ENCODE measurements at regions not wholly inside any gene's neighbourhood (a gene's known extent, or its start where the extent isn't known, plus 50 kb on each side); places are given as distances from the start of the nearest gene placed in this dataset.

- Histone ChIP-seq H3K9me3 (ENCODE audit: control insufficient read depth in 5 of 5, low read length in 5 of 5) (no peaks in the 10 kb centered on the region), H3K4me3 (ENCODE audit: low read depth in 1 of 5, low read length in 5 of 5) (no peak overlapping the region), H3K4me1 (ENCODE audit: control insufficient read depth in 5 of 5, insufficient read depth in 5 of 5, low read length in 5 of 5) (peaks cover 0 to 16% (median 3%) of the 10 kb centered on the region in 5 donors), H3K27ac (ENCODE audit: low read depth, low read length) (no peak overlapping the region), H3K36me3 (ENCODE audit: control insufficient read depth in 5 of 5, insufficient read depth in 5 of 5, low read length in 5 of 5) (no peaks in the 10 kb centered on the region), H3K27me3 (ENCODE audit: control insufficient read depth in 5 of 5, insufficient read depth in 4 of 5, low read length in 5 of 5) (no peaks in the 10 kb centered on the region), H3K9ac (ENCODE audit: low read length in 5 of 5) (no peak overlapping the region)
These were observed 156.0 kb upstream of the SOX4 start for GRCh38 chr6:21437581-21437980.

DNA sequence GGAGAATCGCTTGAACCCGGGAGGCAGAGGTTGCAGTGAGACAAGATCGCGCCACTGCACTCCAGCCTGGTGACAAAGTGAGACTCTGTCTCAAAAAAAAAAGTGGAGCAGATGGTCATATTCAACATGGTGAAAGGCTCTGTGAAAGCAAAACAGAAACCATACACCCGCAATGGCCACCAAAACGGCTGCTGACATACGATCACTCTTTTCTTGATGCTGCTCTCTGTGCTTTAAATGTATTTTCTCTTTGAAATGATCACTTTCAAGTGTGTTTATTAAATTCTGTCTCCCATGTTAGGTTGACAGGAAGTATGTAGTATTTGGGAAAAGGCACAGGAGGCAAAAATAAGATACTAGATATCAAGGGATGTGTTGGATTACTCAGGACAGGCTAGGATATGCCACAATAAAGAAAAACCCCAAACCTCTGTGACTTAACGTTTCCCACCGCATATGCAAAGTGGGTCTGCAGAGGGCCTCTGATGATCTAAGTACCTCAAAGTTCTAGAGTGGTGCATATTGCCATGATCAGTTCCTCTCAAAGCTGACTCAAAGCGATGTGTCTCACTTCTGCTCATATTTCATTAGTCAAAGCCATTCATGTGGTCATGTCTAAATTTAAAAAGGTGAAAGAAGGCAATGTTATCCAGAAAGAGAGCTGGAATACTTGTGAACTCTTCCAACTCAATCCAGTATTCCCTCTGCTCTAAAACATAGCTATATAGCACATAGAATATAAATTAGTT, 155.1 kb upstream of the SOX4 start:
- no peak overlapping the region for H3K4me3 ChIP-seq (ENCODE audit: low read depth in 1 of 5, low read length in 5 of 5)
- no peaks in the 10 kb centered on the region for H3K9me3 ChIP-seq (ENCODE audit: control insufficient read depth in 5 of 5, low read length in 5 of 5)
- H3K27ac ChIP-seq (ENCODE audit: low read depth, low read length): no peak overlapping the region
- no peaks in the 10 kb centered on the region for H3K27me3 ChIP-seq (ENCODE audit: control insufficient read depth in 5 of 5, insufficient read depth in 4 of 5, low read length in 5 of 5)
- peaks cover 0 to 15% (median 3%) of the 10 kb centered on the region in 5 donors for H3K4me1 ChIP-seq (ENCODE audit: control insufficient read depth in 5 of 5, insufficient read depth in 5 of 5, low read length in 5 of 5)
- no peak overlapping the region for H3K9ac ChIP-seq (ENCODE audit: low read length in 5 of 5)
- H3K36me3 ChIP-seq (ENCODE audit: control insufficient read depth in 5 of 5, insufficient read depth in 5 of 5, low read length in 5 of 5): no peaks in the 10 kb centered on the region

GRCh38 chr6:21438986-21439352, 154.6 kb upstream of the SOX4 start:
- Histone ChIP-seq H3K4me3 (ENCODE audit: low read depth in 1 of 5, low read length in 5 of 5) (no peak overlapping the region), H3K36me3 (ENCODE audit: control insufficient read depth in 5 of 5, insufficient read depth in 5 of 5, low read length in 5 of 5) (no peaks in the 10 kb centered on the region), H3K9ac (ENCODE audit: low read length in 5 of 5) (no peak overlapping the region), H3K27me3 (ENCODE audit: control insufficient read depth in 5 of 5, insufficient read depth in 4 of 5, low read length in 5 of 5) (no peaks in the 10 kb centered on the region), H3K27ac (ENCODE audit: low read depth, low read length) (no peak overlapping the region), H3K4me1 (ENCODE audit: control insufficient read depth in 5 of 5, insufficient read depth in 5 of 5, low read length in 5 of 5) (peaks cover 0 to 9% (median 3%) of the 10 kb centered on the region in 5 donors), H3K9me3 (ENCODE audit: control insufficient read depth in 5 of 5, low read length in 5 of 5) (no peaks in the 10 kb centered on the region)

DNA sequence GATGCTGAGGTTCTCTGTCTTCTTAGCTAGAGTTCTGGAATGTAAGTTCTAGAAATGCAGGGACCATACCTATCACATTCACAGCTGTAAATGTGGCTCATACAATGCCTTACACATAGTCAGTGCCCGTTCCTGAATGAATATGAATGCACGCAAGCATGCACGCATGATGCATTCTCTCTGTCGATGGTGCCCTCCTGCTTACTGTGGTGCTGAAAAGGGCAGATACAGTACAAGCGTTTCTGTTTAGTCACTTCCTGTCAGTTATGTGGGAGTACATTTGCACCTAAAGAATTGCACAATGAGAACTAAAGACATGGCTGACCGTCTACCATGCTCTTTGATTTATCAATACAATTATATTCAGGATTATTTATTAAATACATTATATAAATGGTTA, 152.2 kb upstream of the SOX4 start:
- Histone ChIP-seq H3K27ac (ENCODE audit: low read depth, low read length) (no peak overlapping the region), H3K4me3 (ENCODE audit: low read depth in 1 of 5, low read length in 5 of 5) (no peak overlapping the region), H3K9me3 (ENCODE audit: control insufficient read depth in 5 of 5, low read length in 5 of 5) (no peaks in the 10 kb centered on the region), H3K27me3 (ENCODE audit: control insufficient read depth in 5 of 5, insufficient read depth in 4 of 5, low read length in 5 of 5) (no peaks in the 10 kb centered on the region), H3K9ac (ENCODE audit: low read length in 5 of 5) (no peak overlapping the region), H3K36me3 (ENCODE audit: control insufficient read depth in 5 of 5, insufficient read depth in 5 of 5, low read length in 5 of 5) (no peaks in the 10 kb centered on the region), H3K4me1 (ENCODE audit: control insufficient read depth in 5 of 5, insufficient read depth in 5 of 5, low read length in 5 of 5) (peaks cover 0 to 9% (median 3%) of the 10 kb centered on the region in 5 donors)

DNA sequence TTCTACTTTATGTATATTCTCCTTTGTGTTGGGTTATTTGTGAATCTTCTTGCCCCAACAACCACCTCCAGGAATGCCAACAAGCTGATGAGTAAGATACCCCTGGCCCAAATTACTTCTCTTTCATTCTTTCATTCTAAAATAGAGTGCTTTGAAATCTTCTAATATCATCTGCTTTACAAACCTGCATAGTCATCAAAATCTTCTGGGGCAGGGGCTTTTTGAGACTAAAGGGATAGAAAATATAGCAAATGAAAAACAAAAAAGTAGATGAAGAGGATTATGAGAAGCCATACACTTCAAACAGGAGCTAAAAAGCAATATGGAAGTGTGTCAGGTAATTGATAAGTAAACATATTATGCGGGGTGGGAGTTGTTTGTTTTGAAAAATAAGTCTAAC, 150.7 kb upstream of the SOX4 start:
- Histone ChIP-seq H3K4me1 (ENCODE audit: control insufficient read depth in 5 of 5, insufficient read depth in 5 of 5, low read length in 5 of 5) (peaks cover 0 to 9% (median 3%) of the 10 kb centered on the region in 5 donors), H3K36me3 (ENCODE audit: control insufficient read depth in 5 of 5, insufficient read depth in 5 of 5, low read length in 5 of 5) (no peaks in the 10 kb centered on the region), H3K27ac (ENCODE audit: low read depth, low read length) (no peak overlapping the region), H3K27me3 (ENCODE audit: control insufficient read depth in 5 of 5, insufficient read depth in 4 of 5, low read length in 5 of 5) (no peaks in the 10 kb centered on the region), H3K9me3 (ENCODE audit: control insufficient read depth in 5 of 5, low read length in 5 of 5) (no peaks in the 10 kb centered on the region), H3K9ac (ENCODE audit: low read length in 5 of 5) (no peak overlapping the region), H3K4me3 (ENCODE audit: low read depth in 1 of 5, low read length in 5 of 5) (no peak overlapping the region)

DNA sequence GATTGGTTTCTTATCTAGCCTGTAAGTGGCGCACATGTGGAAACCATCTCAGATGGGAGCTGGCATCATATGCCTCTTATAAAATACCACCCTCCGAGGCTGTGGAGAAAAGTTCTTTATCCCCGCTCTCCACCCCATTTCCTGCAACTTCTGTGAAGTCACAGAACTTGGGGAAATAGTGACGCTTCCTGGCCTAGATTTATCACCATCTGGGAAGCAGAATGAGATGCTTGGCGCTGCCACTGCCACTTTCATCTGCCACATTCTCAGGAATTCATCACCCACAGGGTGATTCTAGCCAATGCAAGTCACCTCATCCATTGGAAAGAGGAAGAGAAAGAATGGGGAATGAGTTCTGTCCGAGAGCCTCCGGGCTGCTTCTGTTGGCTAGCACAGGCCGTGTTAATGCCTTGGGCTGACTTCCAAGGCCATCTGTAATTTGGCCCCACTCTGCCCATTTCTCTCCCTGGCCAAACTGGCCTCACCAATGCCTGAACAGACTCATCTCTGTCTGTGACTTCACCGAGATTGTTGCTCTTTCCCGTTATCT, 148.8 kb upstream of the SOX4 start:
- H3K9me3 ChIP-seq (ENCODE audit: control insufficient read depth in 5 of 5, low read length in 5 of 5): no peaks in the 10 kb centered on the region
- H3K4me3 ChIP-seq (ENCODE audit: low read depth in 1 of 5, low read length in 5 of 5): no peak overlapping the region
- no peaks in the 10 kb centered on the region for H3K27me3 ChIP-seq (ENCODE audit: control insufficient read depth in 5 of 5, insufficient read depth in 4 of 5, low read length in 5 of 5)
- no peak overlapping the region for H3K27ac ChIP-seq (ENCODE audit: low read depth, low read length)
- H3K9ac ChIP-seq (ENCODE audit: low read length in 5 of 5): no peak overlapping the region
- no peaks in the 10 kb centered on the region for H3K36me3 ChIP-seq (ENCODE audit: control insufficient read depth in 5 of 5, insufficient read depth in 5 of 5, low read length in 5 of 5)
- H3K4me1 ChIP-seq (ENCODE audit: control insufficient read depth in 5 of 5, insufficient read depth in 5 of 5, low read length in 5 of 5): peaks cover 0 to under 1% (median 0%) of the 10 kb centered on the region in 5 donors

DNA sequence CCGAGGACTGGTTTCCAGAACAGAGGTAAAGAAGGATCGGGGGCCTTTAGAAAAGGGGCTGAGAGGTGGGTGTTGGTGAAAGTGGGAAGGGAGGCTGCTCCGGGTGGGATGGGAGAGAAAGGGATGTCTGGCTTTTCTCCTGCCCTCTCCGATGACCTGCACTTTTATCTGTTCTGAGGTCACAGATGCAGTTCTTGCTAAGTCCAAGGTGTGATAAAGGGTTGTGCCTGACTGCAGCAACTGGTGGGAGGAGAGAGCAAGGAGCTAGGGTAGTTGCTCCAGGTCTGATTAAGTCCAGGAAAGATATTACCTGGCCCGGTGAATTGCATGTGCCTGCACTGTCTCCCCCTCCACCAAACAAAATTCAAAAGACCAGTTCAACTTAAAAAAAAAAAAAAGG, 145.6 kb upstream of the SOX4 start:
- Histone ChIP-seq H3K9me3 (ENCODE audit: control insufficient read depth in 5 of 5, low read length in 5 of 5) (no peaks in the 10 kb centered on the region), H3K27ac (ENCODE audit: low read depth, low read length) (no peak overlapping the region), H3K36me3 (ENCODE audit: control insufficient read depth in 5 of 5, insufficient read depth in 5 of 5, low read length in 5 of 5) (no peaks in the 10 kb centered on the region), H3K9ac (ENCODE audit: low read length in 5 of 5) (no peak overlapping the region), H3K4me3 (ENCODE audit: low read depth in 1 of 5, low read length in 5 of 5) (no peak overlapping the region), H3K4me1 (ENCODE audit: control insufficient read depth in 5 of 5, insufficient read depth in 5 of 5, low read length in 5 of 5) (no peaks in the 10 kb centered on the region), H3K27me3 (ENCODE audit: control insufficient read depth in 5 of 5, insufficient read depth in 4 of 5, low read length in 5 of 5) (no peaks in the 10 kb centered on the region)

DNA sequence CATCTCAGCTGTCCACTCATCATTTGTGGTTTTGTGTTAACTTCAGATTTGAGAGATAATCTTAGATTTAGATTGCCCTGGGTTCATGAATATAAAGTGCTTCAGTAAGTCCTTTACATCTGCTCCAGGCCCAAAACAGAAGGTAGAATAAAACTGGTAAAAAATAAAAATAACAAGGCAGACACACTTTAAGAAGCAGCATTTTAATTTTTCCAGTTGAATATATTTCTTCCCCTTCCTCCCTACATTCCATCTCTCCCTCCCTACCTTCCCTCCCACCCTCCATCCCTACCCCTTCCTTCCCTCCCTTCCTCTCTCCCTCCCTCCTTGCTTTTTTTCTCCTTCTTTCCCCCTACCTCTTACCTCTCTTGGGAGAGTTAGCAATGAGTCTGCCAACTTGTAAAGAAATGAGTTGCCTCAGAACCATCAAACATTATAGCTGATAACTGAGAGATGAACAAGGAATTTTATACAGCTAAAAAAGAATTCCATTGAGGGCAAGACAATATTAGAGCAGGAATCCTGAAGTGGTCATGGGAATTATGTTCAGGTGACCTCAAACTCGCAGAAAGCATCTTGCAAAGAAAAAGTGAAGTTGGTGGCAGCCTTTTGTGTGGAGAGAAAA, 145.0 kb upstream of the SOX4 start:
- Histone ChIP-seq H3K9ac (ENCODE audit: low read length in 5 of 5) (no peak overlapping the region), H3K9me3 (ENCODE audit: control insufficient read depth in 5 of 5, low read length in 5 of 5) (no peaks in the 10 kb centered on the region), H3K4me3 (ENCODE audit: low read depth in 1 of 5, low read length in 5 of 5) (no peak overlapping the region)

DNA sequence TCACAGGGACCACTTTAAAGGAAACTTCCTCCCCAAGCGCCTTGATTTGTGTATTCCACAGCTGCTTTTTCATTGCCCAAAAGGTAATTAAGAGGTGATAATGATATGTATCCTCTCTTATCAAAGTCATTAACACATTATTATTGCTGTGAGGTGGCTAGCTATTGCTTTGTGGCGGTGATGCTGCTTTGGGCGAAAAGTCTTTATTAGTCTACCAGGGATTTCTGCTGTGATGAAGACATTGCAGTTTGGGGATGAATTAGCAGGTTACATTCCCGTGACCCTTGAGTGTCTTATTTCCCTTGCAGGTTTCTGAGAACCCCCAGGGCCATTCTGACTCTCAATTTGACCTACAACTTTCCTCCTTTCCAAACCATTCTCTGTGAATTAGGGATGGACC, 143.4 kb upstream of the SOX4 start:
- H3K9ac ChIP-seq (ENCODE audit: low read length in 5 of 5): no peak overlapping the region
- H3K27ac ChIP-seq (ENCODE audit: low read depth, low read length): no peak overlapping the region
- no peaks in the 10 kb centered on the region for H3K27me3 ChIP-seq (ENCODE audit: control insufficient read depth in 5 of 5, insufficient read depth in 4 of 5, low read length in 5 of 5)
- H3K36me3 ChIP-seq (ENCODE audit: control insufficient read depth in 5 of 5, insufficient read depth in 5 of 5, low read length in 5 of 5): no peaks in the 10 kb centered on the region
- H3K4me3 ChIP-seq (ENCODE audit: low read depth in 1 of 5, low read length in 5 of 5): no peak overlapping the region
- H3K4me1 ChIP-seq (ENCODE audit: control insufficient read depth in 5 of 5, insufficient read depth in 5 of 5, low read length in 5 of 5): no peaks in the 10 kb centered on the region
- H3K9me3 ChIP-seq (ENCODE audit: control insufficient read depth in 5 of 5, low read length in 5 of 5): no peaks in the 10 kb centered on the region

More for the DNA sequence above, 145.0 kb upstream of the SOX4 start:
- no peaks in the 10 kb centered on the region for H3K27me3 ChIP-seq (ENCODE audit: control insufficient read depth in 5 of 5, insufficient read depth in 4 of 5, low read length in 5 of 5)
- no peaks in the 10 kb centered on the region for H3K36me3 ChIP-seq (ENCODE audit: control insufficient read depth in 5 of 5, insufficient read depth in 5 of 5, low read length in 5 of 5)
- H3K4me1 ChIP-seq (ENCODE audit: control insufficient read depth in 5 of 5, insufficient read depth in 5 of 5, low read length in 5 of 5): no peaks in the 10 kb centered on the region
- no peak overlapping the region for H3K27ac ChIP-seq (ENCODE audit: low read depth, low read length)

GRCh38 chr6:21450628-21451027, 142.9 kb upstream of the SOX4 start:
- Histone ChIP-seq H3K9me3 (ENCODE audit: control insufficient read depth in 5 of 5, low read length in 5 of 5) (no peaks in the 10 kb centered on the region), H3K4me3 (ENCODE audit: low read depth in 1 of 5, low read length in 5 of 5) (no peak overlapping the region), H3K27me3 (ENCODE audit: control insufficient read depth in 5 of 5, insufficient read depth in 4 of 5, low read length in 5 of 5) (no peaks in the 10 kb centered on the region), H3K4me1 (ENCODE audit: control insufficient read depth in 5 of 5, insufficient read depth in 5 of 5, low read length in 5 of 5) (no peaks in the 10 kb centered on the region), H3K9ac (ENCODE audit: low read length in 5 of 5) (no peak overlapping the region), H3K36me3 (ENCODE audit: control insufficient read depth in 5 of 5, insufficient read depth in 5 of 5, low read length in 5 of 5) (no peaks in the 10 kb centered on the region), H3K27ac (ENCODE audit: low read depth, low read length) (no peak overlapping the region)
